HEK293T (cell line): ENCODE measurements at regions not wholly inside any gene's neighbourhood (a gene's known extent, or its start where the extent isn't known, plus 50 kb on each side); places are given as distances from the start of the nearest gene placed in this dataset.

Source experiments
- CTBP1 ChIP-seq: fragments of 450-650 bp; IDR thresholded peaks from 2 replicates; pipeline ENCODE4 v1.6.1; 2016; ENCODE audit warnings: borderline replicate concordance
- ELF4 ChIP-seq: fragments of 450-650 bp; IDR thresholded peaks from 2 replicates; pipeline ENCODE4 v1.6.1; 2017; ENCODE audit warnings: antibody characterized with exemption
- FOXA1 ChIP-seq: fragments of 450-650 bp; IDR thresholded peaks from 2 replicates; pipeline ENCODE4 v1.6.1; 2016; ENCODE audit warnings: mild to moderate bottlenecking
- FOXK2 ChIP-seq: fragments of 450-650 bp; IDR thresholded peaks from 2 replicates; pipeline ENCODE4 v1.6.1; 2016; ENCODE audit warnings: mild to moderate bottlenecking
- FOXM1 ChIP-seq: fragments of 450-650 bp; IDR thresholded peaks from 2 replicates; pipeline ENCODE4 v1.6.1; 2017; ENCODE audit warnings: mild to moderate bottlenecking, borderline replicate concordance
- PKNOX1 ChIP-seq: fragments of 450-650 bp; IDR thresholded peaks from 2 replicates; pipeline ENCODE4 v1.6.1; 2016
- SP1 ChIP-seq: fragments of 450-650 bp; IDR thresholded peaks from 2 replicates; pipeline ENCODE4 v1.6.1; 2017
- SUZ12 ChIP-seq: fragments of 450-650 bp; IDR thresholded peaks from 2 replicates; pipeline ENCODE4 v1.6.1; 2016; ENCODE audit warnings: mild to moderate bottlenecking
- TARDBP ChIP-seq: fragments of 450-650 bp; IDR thresholded peaks from 2 replicates; pipeline ENCODE4 v1.6.1; 2016

GRCh38 chr2:16828828-16829160 is 163.2 kb upstream of the CYRIA start:
- no peak for TF ChIP-seq FOXM1
- TF ChIP-seq SP1 = no peak
- no peak for TF ChIP-seq TARDBP
- TF ChIP-seq ELF4 = no peak
- TF ChIP-seq FOXA1 = no peak
- TF ChIP-seq PKNOX1 = no peak
- no peak for TF ChIP-seq CTBP1
- TF ChIP-seq SUZ12 = no peak
- no peak for TF ChIP-seq FOXK2
